Kasumi-1 (cell line): ENCODE measurements at regions not wholly inside any gene's neighbourhood (a gene's known extent, or its start where the extent isn't known, plus 50 kb on each side); places are given as distances from the start of the nearest gene placed in this dataset.
A peak's percentile ranks its signal among the peaks of the same experiment; 100 is the strongest.
"Not testable (repeated sequence)": the region's sequence is repeated elsewhere in the genome, so short reads cannot be mapped to it uniquely, and the experiment has no call there.

Experiments
- DNase-seq, 2 experiments: peaks; one replicate each; lab custom pipeline; 2025; lab: John Stamatoyannopoulos, UW

GRCh38 chr1:218494449-218494852, 149.3 kb downstream of the TGFB2 start:
- DNase-seq, result no peak

GRCh38 chr1:218495931-218496330, 150.8 kb downstream of the TGFB2 start:
- no peak for DNase-seq

GRCh38 chr1:218496561-218496960, 151.4 kb downstream of the TGFB2 start:
- DNase-seq, result no peak

GRCh38 chr1:218498056-218498938, 153.2 kb downstream of the TGFB2 start:
- DNase-seq, result no peak

- no peak for DNase-seq
These were observed 154.0 kb downstream of the TGFB2 start for GRCh38 chr1:218499011-218499691.

GRCh38 chr1:218499911-218500310, 154.8 kb downstream of the TGFB2 start:
- no peak for DNase-seq

GRCh38 chr1:218501161-218501560, 156.0 kb downstream of the TGFB2 start:
- no peak for DNase-seq

- no peak for DNase-seq
These were observed 157.2 kb downstream of the TGFB2 start for GRCh38 chr1:218502383-218502782.

- DNase-seq, result no peak
These were observed 158.0 kb downstream of the TGFB2 start for GRCh38 chr1:218503102-218503501.

GRCh38 chr1:218507355-218508002, 162.3 kb downstream of the TGFB2 start:
- DNase-seq, result no peak

GRCh38 chr1:218510153-218510772, 165.1 kb downstream of the TGFB2 start:
- no peak for DNase-seq

- no peak for DNase-seq
These were observed 168.2 kb downstream of the TGFB2 start for GRCh38 chr1:218513328-218513727.

GRCh38 chr1:218514689-218515088, 169.6 kb downstream of the TGFB2 start:
- no peak for DNase-seq

- no peak for DNase-seq
These were observed 171.4 kb downstream of the TGFB2 start for GRCh38 chr1:218516526-218516925.

GRCh38 chr1:218517459-218517858, 172.3 kb downstream of the TGFB2 start:
- DNase-seq, result no peak

- no peak for DNase-seq
These were observed 173.1 kb downstream of the TGFB2 start for GRCh38 chr1:218518216-218518740.

GRCh38 chr1:218520646-218521045, 175.5 kb downstream of the TGFB2 start:
- DNase-seq, result not testable (repeated sequence)

- DNase-seq, result peak; percentile 65 to 67
These were observed 176.5 kb downstream of the TGFB2 start for GRCh38 chr1:218521414-218522169.

GRCh38 chr1:218524526-218524925, 179.4 kb downstream of the TGFB2 start:
- DNase-seq, result no peak

- no peak for DNase-seq
These were observed 179.9 kb downstream of the TGFB2 start for GRCh38 chr1:218525031-218525430.

GRCh38 chr1:218525451-218526197, 180.5 kb downstream of the TGFB2 start:
- no peak for DNase-seq
